SH-SY5Y (cell line): ENCODE measurements at regions not wholly inside any gene's neighbourhood (a gene's known extent, or its start where the extent isn't known, plus 50 kb on each side); places are given as distances from the start of the nearest gene placed in this dataset.

Experiments used
- GATA2 ChIP-seq: IDR thresholded peaks from 2 replicates; pipeline ENCODE4 v1.6.1; 2011; ENCODE audit warnings: mild to moderate bottlenecking, low read depth, low read length
- GATA3 ChIP-seq: IDR thresholded peaks from 2 replicates; pipeline ENCODE4 v1.6.1; 2011; ENCODE audit warnings: low read depth, mild to moderate bottlenecking, low read length, moderate library complexity

DNA sequence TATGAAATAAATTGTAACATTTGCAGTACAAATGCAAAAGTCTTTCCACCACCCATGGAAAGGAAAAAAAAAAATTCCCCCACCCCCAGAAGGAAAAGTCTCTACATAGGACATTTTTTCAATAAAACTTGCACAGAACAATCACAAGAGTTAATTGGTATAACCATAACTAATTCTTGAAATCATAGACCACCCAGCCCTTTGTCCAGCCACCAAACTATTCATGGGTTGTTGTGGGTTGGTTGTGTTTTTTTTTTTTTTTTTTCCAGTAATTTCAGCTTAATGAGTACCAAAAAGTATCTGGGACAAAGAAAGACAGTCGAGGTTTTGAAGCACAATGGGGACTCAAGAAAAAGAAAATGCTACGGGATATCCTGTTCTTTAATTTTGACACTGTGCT lies 355.0 kb upstream of the ROBO2 start:
- TF ChIP-seq GATA2 = no peak
- TF ChIP-seq GATA3 = no peak
